Prostate gland (tissue), 2 donors: ENCODE measurements at regions not wholly inside any gene's neighbourhood (a gene's known extent, or its start where the extent isn't known, plus 50 kb on each side); places are given as distances from the start of the nearest gene placed in this dataset.
A peak's percentile ranks its signal among the peaks of the same experiment; 100 is the strongest.
"Not testable (repeated sequence)": the region's sequence is repeated elsewhere in the genome, so short reads cannot be mapped to it uniquely, and the experiment has no call there.

ENCODE experiments used
- DNase-seq: peaks from one replicate; pipeline ENCODE4 v3.0.0-alpha.2; 2019; ENCODE audit warnings: low spot score
- H3K27ac ChIP-seq, 2 donors: fragments of 200-600 bp; sonication (generic); 2 replicates each; pipeline ENCODE4 v1.5.1; 2017 to 2019
- H3K27me3 ChIP-seq: fragments of 200-600 bp; sonication (generic); replicated peaks from 2 replicates; pipeline ENCODE4 v1.5.1; 2019; ENCODE audit not compliant: insufficient read depth
- H3K36me3 ChIP-seq, 2 donors: fragments of 200-600 bp; sonication (generic); 1 replicate in 1 of 2; 2 replicates in 1 of 2; pipeline versions ENCODE4 v1.5.1 to v1.8.1; 2017 to 2019
- H3K4me1 ChIP-seq: fragments of 200-600 bp; sonication (generic); replicated peaks from 2 replicates; pipeline ENCODE4 v1.5.1; 2019
- H3K4me3 ChIP-seq, 2 donors: fragments of 200-600 bp; sonication (generic); 2 replicates each; pipeline ENCODE4 v1.5.1; 2017 to 2019
- H3K9me3 ChIP-seq: fragments of 200-600 bp; sonication (generic); 2 replicates; pipeline ENCODE4 v1.5.1; 2017
- CTCF ChIP-seq, 4 experiments: fragments of 200-600 bp in 2 of 4; fragments of 450-650 bp in 2 of 4; sonication (generic) in 2 of 4; IDR thresholded peaks; 1 replicate in 3 of 4; 2 replicates in 1 of 4; pipeline ENCODE4 v1.5.1; 2016 to 2019; ENCODE audit warnings: antibody characterized with exemption in 4 of 4, mild to moderate bottlenecking in 2 of 4, moderate library complexity in 2 of 4
- POLR2A ChIP-seq: fragments of 450-650 bp; IDR thresholded peaks from one replicate; pipeline ENCODE4 v1.6.1; 2016; ENCODE audit warnings: antibody characterized with exemption, mild to moderate bottlenecking
- POLR2AphosphoS5 ChIP-seq: sonication (generic); formaldehyde crosslinking; IDR thresholded peaks from one replicate; pipeline ENCODE4 v1.6.1; 2017; ENCODE audit warnings: antibody characterized with exemption
- WGBS: methylation state at CpG from one replicate; pipeline ENCODE4 v1.1.5; 2018; 5-methylcytosine and 5-hydroxymethylcytosine counted together
- intact Hi-C: fragments of 100-400 bp; cut with DNase I; formaldehyde crosslinking; loops from one replicate; pipeline ENCODE4 v1.14.2; 2022

GRCh38 chr1:147103416-147104155 lies 68.7 kb downstream of the PRKAB2 start:
- H3K4me3 ChIP-seq, H3K9me3 ChIP-seq, H3K4me1 ChIP-seq, intact Hi-C loops, H3K27me3 ChIP-seq, DNase-seq, H3K27ac ChIP-seq, H3K36me3 ChIP-seq: not testable (repeated sequence)
- WGBS = 40% methylated on average over 5 of the region's 5 CpGs

- H3K27ac ChIP-seq = no peak overlapping the region
- no peaks in the 10 kb centered on the region for H3K9me3 ChIP-seq
- WGBS = 64% methylated on average over 6 of the region's 6 CpGs
- TF ChIP-seq CTCF (IDR thresholded peaks at IDR 0.05) = no peak
- TF ChIP-seq POLR2AphosphoS5 = no peak
- TF ChIP-seq POLR2A = no peak
- no peaks in the 10 kb centered on the region for H3K4me1 ChIP-seq
- DNase-seq = no peak
- H3K27me3 ChIP-seq = no peaks in the 10 kb centered on the region
- no peaks in the 10 kb centered on the region for H3K36me3 ChIP-seq
- intact Hi-C loops = no loop called here
- no peak overlapping the region for H3K4me3 ChIP-seq
These were observed 73.1 kb downstream of the PRKAB2 start for GRCh38 chr1:147099192-147099591.

GRCh38 chr1:147098338-147098973 lies 73.8 kb downstream of the PRKAB2 start:
- DNase-seq, H3K4me3 ChIP-seq, intact Hi-C loops, H3K4me1 ChIP-seq, H3K9me3 ChIP-seq, H3K27me3 ChIP-seq, H3K27ac ChIP-seq, H3K36me3 ChIP-seq: not testable (repeated sequence)
- 72% methylated on average over 11 of the region's 11 CpGs for WGBS
- TF ChIP-seq CTCF (IDR thresholded peaks at IDR 0.05) = peak in 3 of 4 experiments; percentile 7 to 17 (median 8)

- H3K9me3 ChIP-seq = no peaks in the 10 kb centered on the region
- H3K27me3 ChIP-seq = no peaks in the 10 kb centered on the region
- TF ChIP-seq CTCF (IDR thresholded peaks at IDR 0.05) = no peak
- TF ChIP-seq POLR2A = no peak
- no peak for TF ChIP-seq POLR2AphosphoS5
- no peaks in the 10 kb centered on the region for H3K4me1 ChIP-seq
- H3K27ac ChIP-seq = no peak overlapping the region
- WGBS = 93% methylated on average over 4 of the region's 4 CpGs
- DNase-seq = no peak
- no peaks in the 10 kb centered on the region for H3K36me3 ChIP-seq
- no peak overlapping the region for H3K4me3 ChIP-seq
- intact Hi-C loops = no loop called here
These were observed 76.6 kb downstream of the PRKAB2 start for GRCh38 chr1:147095691-147096090.

GRCh38 chr1:147091801-147092200 lies 80.5 kb downstream of the PRKAB2 start:
- intact Hi-C loops = no loop called here
- DNase-seq = no peak

More at GRCh38 chr1:147091801-147092200, 80.5 kb downstream of the PRKAB2 start:
- H3K36me3 ChIP-seq = no peaks in the 10 kb centered on the region
- H3K9me3 ChIP-seq = no peaks in the 10 kb centered on the region
- no peak for TF ChIP-seq CTCF (IDR thresholded peaks at IDR 0.05)
- TF ChIP-seq POLR2AphosphoS5 = no peak
- TF ChIP-seq POLR2A = no peak
- H3K4me1 ChIP-seq = no peaks in the 10 kb centered on the region
- no peak overlapping the region for H3K27ac ChIP-seq
- H3K4me3 ChIP-seq = no peak overlapping the region
- no peaks in the 10 kb centered on the region for H3K27me3 ChIP-seq
- 71% methylated on average over 2 of the region's 2 CpGs for WGBS
